Skeletal muscle tissue (tissue), 3 donors: ENCODE measurements at regions not wholly inside any gene's neighbourhood (a gene's known extent, or its start where the extent isn't known, plus 50 kb on each side); places are given as distances from the start of the nearest gene placed in this dataset.

ENCODE experiments used
- H3K27ac ChIP-seq: one replicate; pipeline ENCODE4 v1.7.0; 2013; ENCODE audit warnings: mild to moderate bottlenecking, low read depth, low read length, inconsistent platforms
- H3K27me3 ChIP-seq, 3 donors: one replicate each; pipeline ENCODE4 v1.7.0; 2013; ENCODE audit warnings: low read length in 3 of 3; ENCODE audit not compliant: control insufficient read depth in 3 of 3, insufficient read depth in 3 of 3
- H3K36me3 ChIP-seq, 3 donors: one replicate each; pipeline ENCODE4 v1.7.0; 2013; ENCODE audit warnings: low read length in 3 of 3; ENCODE audit not compliant: control insufficient read depth in 3 of 3, insufficient read depth in 3 of 3
- H3K4me1 ChIP-seq, 3 donors: one replicate each; pipeline ENCODE4 v1.7.0; 2013; ENCODE audit warnings: low read length in 3 of 3, mild to moderate bottlenecking in 3 of 3; ENCODE audit not compliant: control insufficient read depth in 3 of 3, insufficient read depth in 3 of 3
- H3K4me3 ChIP-seq, 3 donors: one replicate each; pipeline ENCODE4 v1.7.0; 2013; ENCODE audit warnings: low read length in 3 of 3
- H3K9ac ChIP-seq, 3 donors: one replicate each; pipeline ENCODE4 v1.7.0; 2013; ENCODE audit warnings: low read length in 3 of 3, mild to moderate bottlenecking in 3 of 3, moderate library complexity in 2 of 3, low read depth in 1 of 3
- H3K9me3 ChIP-seq, 3 donors: one replicate each; pipeline ENCODE4 v1.7.0; 2013; ENCODE audit warnings: low read length in 3 of 3; ENCODE audit not compliant: control insufficient read depth in 3 of 3
- donor health status: Osteomylitis.

DNA sequence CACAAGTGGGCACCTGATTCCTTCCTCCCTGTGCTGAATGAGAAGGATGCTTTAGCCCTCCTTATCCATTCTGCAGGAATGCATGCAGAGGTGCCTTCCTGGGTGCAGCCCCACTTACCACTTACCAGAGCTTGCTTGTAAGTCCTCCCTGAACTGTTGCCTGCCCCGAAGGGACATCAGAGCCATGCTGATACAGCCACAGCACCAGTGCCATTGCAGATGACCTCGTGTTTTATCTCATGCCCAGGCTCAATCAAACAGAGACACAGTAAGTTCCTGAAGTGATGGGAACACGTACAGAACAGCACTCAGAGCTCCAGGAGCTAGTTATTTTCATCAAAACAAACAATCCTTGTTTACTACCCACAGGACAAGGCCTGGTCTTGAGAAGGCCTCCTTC, 81.9 kb downstream of the ATP1A1 start:
- Histone ChIP-seq H3K36me3 (no peaks in the 10 kb centered on the region), H3K9ac (no peak overlapping the region), H3K4me3 (no peak overlapping the region), H3K9me3 (no peaks in the 10 kb centered on the region), H3K27me3 (no peaks in the 10 kb centered on the region), H3K27ac (no peak overlapping the region), H3K4me1 (peaks cover 5 to 12% (median 9%) of the 10 kb centered on the region in 3 donors)

DNA sequence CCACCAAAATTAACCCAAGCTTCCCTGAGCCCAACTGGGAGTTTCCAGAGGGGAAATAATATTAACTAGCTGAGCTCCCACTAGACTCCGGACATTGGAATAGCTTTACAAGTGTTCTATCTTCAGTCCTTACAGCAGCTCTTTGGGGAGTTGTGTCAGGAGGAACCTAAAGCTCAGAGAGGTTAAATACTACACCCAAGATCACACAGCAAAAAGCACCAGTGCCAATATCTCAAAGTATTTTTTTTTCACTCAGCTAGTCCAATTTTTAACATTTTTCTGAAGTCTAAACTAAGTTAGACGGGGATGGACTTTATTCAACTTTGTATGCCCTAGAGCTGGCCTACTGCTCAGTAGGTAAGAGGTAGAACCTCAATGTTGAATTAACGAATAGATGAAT, 82.5 kb downstream of the ATP1A1 start:
- Histone ChIP-seq H3K36me3 (no peaks in the 10 kb centered on the region), H3K27ac (no peak overlapping the region), H3K27me3 (no peaks in the 10 kb centered on the region), H3K9ac (no peak overlapping the region), H3K9me3 (no peaks in the 10 kb centered on the region), H3K4me3 (no peak overlapping the region), H3K4me1 (peaks cover 5 to 12% (median 9%) of the 10 kb centered on the region in 3 donors)

DNA sequence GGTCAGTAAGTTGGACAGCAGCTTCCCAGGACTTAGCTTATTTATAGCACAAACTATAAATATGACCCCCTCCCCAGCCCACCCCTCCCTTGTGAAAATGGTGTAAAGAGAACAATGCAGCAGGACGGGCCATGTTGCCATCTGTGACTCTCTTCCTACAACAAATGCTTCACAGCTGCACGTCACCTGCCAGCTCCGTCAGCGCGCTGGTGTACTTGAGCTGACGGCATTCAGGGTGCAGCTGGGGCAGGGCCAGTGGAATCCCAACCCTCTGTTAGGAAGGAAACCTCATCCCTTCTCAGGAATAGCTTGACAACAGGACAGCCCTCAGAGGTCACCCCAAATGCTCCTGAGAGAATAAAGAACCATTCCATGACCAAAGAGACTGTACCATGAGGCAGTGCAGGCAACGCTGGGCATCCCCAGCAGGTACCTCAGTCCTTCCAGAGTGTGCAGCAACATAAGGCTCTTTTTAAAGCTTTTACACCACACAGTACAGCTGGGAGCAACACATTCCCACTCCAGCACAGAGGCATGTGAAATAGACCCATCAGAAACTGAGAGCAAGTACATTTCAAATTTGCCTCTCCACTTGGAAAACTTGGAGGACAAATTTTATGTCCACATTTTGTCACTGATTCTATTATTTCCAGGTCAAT, 85.0 kb downstream of the ATP1A1 start:
- Histone ChIP-seq H3K27ac (peak overlapping the region; percentile 67), H3K9ac (peak overlapping the region in 1 of 3 donors; percentile 61)

DNA sequence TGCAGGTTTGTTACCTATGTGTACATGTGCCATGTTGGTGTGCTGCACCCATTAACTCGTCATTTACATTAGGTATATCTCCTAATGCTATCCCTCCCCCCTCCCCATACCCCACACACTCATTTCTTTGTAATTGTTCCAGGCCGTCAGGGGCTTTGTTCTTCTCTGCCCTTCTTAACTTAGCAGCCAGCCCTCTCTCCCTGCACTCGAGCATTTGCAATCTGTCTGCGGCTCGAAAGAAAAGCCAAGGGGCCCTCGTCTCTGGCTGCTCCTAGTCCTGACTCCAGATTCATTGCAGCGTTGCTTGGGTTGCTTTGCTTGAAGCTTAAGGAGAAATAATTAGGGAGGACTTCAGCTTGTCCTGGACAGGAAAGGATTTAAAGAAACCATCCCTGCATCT, 85.7 kb downstream of the ATP1A1 start:
- Histone ChIP-seq H3K4me1 (peaks cover 5 to 12% (median 9%) of the 10 kb centered on the region in 3 donors), H3K9me3 (no peaks in the 10 kb centered on the region), H3K27me3 (no peaks in the 10 kb centered on the region), H3K27ac (no peak overlapping the region), H3K9ac (no peak overlapping the region), H3K36me3 (no peaks in the 10 kb centered on the region), H3K4me3 (no peak overlapping the region)

More for the DNA sequence above, 85.0 kb downstream of the ATP1A1 start:
- no peak overlapping the region for H3K4me3 ChIP-seq
- no peaks in the 10 kb centered on the region for H3K36me3 ChIP-seq
- H3K9me3 ChIP-seq, result no peaks in the 10 kb centered on the region
- no peaks in the 10 kb centered on the region for H3K27me3 ChIP-seq
- peaks cover 5 to 12% (median 9%) of the 10 kb centered on the region in 3 donors for H3K4me1 ChIP-seq

DNA sequence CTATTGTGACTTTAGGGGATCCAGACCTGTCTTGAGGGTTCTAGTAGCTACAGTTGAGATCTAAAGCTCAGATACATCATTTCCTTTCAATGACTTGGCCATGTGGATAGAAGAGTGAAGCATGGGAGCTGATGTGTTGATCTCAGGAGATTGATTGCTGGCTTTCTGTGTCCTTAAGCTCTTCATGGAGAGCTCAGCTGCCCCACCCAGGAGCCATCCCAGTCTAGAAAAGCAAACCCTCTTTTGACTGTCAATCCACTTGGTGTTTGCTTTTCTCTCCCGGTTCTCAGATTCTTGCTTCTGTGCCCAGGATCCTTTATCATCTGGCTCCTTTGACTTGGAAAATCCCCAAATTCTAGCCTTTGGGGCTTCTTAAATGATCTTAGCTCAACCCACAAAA, 87.2 kb downstream of the ATP1A1 start:
- H3K4me3 ChIP-seq, result no peak overlapping the region
- H3K9ac ChIP-seq, result no peak overlapping the region
- no peaks in the 10 kb centered on the region for H3K9me3 ChIP-seq
- no peaks in the 10 kb centered on the region for H3K27me3 ChIP-seq
- no peak overlapping the region for H3K27ac ChIP-seq
- H3K36me3 ChIP-seq, result no peaks in the 10 kb centered on the region
- H3K4me1 ChIP-seq, result peaks cover 5 to 12% (median 9%) of the 10 kb centered on the region in 3 donors

DNA sequence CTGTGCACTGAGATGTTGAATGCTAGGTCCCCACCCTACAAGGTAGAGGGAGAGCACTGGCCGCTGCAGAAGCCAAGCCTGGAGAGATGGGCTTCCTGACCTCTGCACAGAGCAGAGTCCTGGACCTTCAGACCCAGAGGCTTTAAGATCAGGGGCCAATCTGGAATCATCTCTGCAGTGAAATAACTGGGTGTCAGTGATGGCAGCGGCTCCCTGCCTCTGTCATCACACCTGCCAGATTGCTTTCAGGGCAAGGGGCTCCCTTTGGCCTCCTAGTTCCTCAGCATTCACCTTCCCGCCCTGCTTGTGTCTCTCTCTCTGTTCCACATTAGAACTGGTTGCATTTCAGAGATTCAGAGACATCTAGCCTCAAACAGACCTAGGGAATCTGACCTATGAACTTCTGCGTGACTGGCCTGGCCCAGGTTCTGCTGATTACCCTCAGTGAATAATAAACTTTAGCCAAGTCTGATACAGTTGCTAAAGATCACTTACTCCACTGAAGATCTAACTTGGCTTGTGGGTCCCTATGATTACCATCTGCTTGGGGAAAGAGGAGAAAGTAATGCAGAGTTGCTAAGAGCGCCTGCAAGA, 87.8 kb downstream of the ATP1A1 start:
- no peak overlapping the region for H3K9ac ChIP-seq
- H3K4me3 ChIP-seq, result no peak overlapping the region
- H3K4me1 ChIP-seq, result peaks cover 5 to 12% (median 9%) of the 10 kb centered on the region in 3 donors
- H3K9me3 ChIP-seq, result no peaks in the 10 kb centered on the region
- H3K27me3 ChIP-seq, result no peaks in the 10 kb centered on the region
- no peaks in the 10 kb centered on the region for H3K36me3 ChIP-seq
- H3K27ac ChIP-seq, result no peak overlapping the region

DNA sequence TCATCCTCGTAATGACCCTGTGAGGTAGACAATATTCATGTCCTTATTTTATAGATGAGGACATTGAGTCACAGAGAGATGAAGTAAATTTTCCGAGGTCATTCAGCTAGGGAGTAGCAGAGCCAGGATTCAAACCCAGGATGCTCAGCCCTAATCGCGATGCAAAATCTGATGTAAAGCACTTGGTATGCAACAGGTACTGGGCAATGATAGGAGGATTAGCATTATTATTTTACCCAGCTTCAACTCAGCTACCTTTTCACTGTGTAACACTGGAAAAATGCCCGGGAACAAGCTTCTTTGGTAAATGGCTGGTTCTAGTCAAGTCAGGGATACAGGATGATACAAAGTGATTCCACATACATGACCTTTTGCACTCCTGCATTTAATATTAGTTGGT, 88.7 kb downstream of the ATP1A1 start:
- Histone ChIP-seq H3K36me3 (no peaks in the 10 kb centered on the region), H3K9ac (no peak overlapping the region), H3K27ac (no peak overlapping the region), H3K4me1 (peaks cover 5 to 12% (median 9%) of the 10 kb centered on the region in 3 donors), H3K4me3 (no peak overlapping the region), H3K27me3 (no peaks in the 10 kb centered on the region), H3K9me3 (no peaks in the 10 kb centered on the region)

DNA sequence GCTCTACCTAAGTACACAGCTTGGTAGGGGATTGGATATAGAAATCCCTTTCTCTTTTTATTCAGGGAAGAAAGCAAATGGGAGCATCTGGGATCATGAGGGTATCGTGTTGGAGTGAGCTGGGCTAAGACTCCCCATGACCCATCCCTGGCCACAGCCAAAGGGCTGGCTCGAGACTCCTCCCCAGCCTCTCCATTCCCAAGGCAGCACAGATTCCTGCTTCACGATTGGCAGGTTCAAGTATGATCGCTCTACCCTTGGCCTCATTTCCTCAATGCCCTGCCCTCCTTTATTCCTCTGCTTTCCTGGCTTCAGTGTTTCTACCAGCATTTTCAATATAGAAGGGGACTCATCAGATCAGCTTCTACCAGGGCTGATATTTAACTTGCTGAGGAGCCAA, 89.7 kb downstream of the ATP1A1 start:
- no peaks in the 10 kb centered on the region for H3K9me3 ChIP-seq
- H3K4me1 ChIP-seq, result peaks cover 4 to 6% (median 5%) of the 10 kb centered on the region in 3 donors
- H3K4me3 ChIP-seq, result no peak overlapping the region
- no peaks in the 10 kb centered on the region for H3K27me3 ChIP-seq
- H3K27ac ChIP-seq, result no peak overlapping the region
- H3K9ac ChIP-seq, result no peak overlapping the region
- no peaks in the 10 kb centered on the region for H3K36me3 ChIP-seq

DNA sequence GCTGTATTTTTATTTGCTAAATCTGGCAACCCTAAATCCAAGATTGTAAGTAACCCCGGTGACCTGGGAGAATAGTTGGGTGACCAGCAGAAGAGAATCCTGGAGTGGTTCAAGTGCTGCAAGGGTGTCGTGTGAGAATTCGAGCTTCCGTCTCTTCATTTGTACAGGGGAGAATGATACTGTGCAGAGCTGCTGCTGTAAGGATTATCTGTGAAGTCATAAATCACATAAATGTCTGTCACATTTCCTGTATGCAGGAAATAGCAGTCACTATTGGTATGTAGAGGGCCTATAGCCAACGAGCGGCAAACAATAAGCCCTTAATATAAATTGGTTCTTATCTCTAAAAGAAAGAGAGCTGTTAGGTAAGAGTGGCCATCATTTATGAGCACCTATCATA, 90.7 kb downstream of the ATP1A1 start:
- Histone ChIP-seq H3K27me3 (no peaks in the 10 kb centered on the region), H3K27ac (no peak overlapping the region), H3K9me3 (no peaks in the 10 kb centered on the region), H3K36me3 (no peaks in the 10 kb centered on the region), H3K4me1 (no peaks in the 10 kb centered on the region), H3K4me3 (no peak overlapping the region), H3K9ac (no peak overlapping the region)
